Loucy (cell line): ENCODE measurements at regions not wholly inside any gene's neighbourhood (a gene's known extent, or its start where the extent isn't known, plus 50 kb on each side); places are given as distances from the start of the nearest gene placed in this dataset.

Source experiments
- H2AFZ ChIP-seq: fragments of 200-600 bp; sonication (generic); 2 replicates; pipeline ENCODE4 v1.6.0; 2016; ENCODE audit warnings: antibody characterized with exemption, mild to moderate bottlenecking, low read length, moderate library complexity
- H3F3A ChIP-seq: fragments of 200-600 bp; 2 replicates; pipeline ENCODE4 v1.6.0; 2016; ENCODE audit warnings: antibody characterized with exemption, low read depth, mild to moderate bottlenecking
- H3K27me3 ChIP-seq: fragments of 200-600 bp; sonication (generic); 2 replicates; pipeline ENCODE4 v1.6.1; 2014; ENCODE audit warnings: low read length, mild to moderate bottlenecking; ENCODE audit not compliant: insufficient read depth, poor library complexity, severe bottlenecking
- H3K36me3 ChIP-seq: fragments of 200-600 bp; sonication (generic); 2 replicates; pipeline ENCODE4 v1.6.1; 2016; ENCODE audit warnings: low read length; ENCODE audit not compliant: insufficient read depth
- H3K4me1 ChIP-seq: fragments of 200-600 bp; sonication (generic); 2 replicates; pipeline ENCODE4 v1.5.1; 2014; ENCODE audit warnings: low read length, mild to moderate bottlenecking; ENCODE audit not compliant: insufficient read depth, poor library complexity, severe bottlenecking
- H3K4me2 ChIP-seq: fragments of 200-600 bp; sonication (generic); 2 replicates; pipeline ENCODE4 v1.6.0; 2014; ENCODE audit warnings: antibody characterized with exemption, low read length, low read depth, mild to moderate bottlenecking; ENCODE audit not compliant: poor library complexity, severe bottlenecking
- H3K4me3 ChIP-seq: fragments of 200-600 bp; sonication (generic); 2 replicates; pipeline ENCODE4 v1.5.1; 2014; ENCODE audit warnings: low read length, mild to moderate bottlenecking, mixed read lengths; ENCODE audit not compliant: poor library complexity, severe bottlenecking
- H3K79me2 ChIP-seq: fragments of 200-600 bp; sonication (generic); 2 replicates; pipeline ENCODE4 v1.6.1; 2014; ENCODE audit warnings: low read length; ENCODE audit not compliant: insufficient read depth
- H3K9ac ChIP-seq: fragments of 200-600 bp; sonication (generic); 2 replicates; pipeline ENCODE4 v1.6.0; 2014; ENCODE audit warnings: mild to moderate bottlenecking, low read depth, low read length, moderate library complexity; ENCODE audit not compliant: poor library complexity, severe bottlenecking
- H3K9me2 ChIP-seq: fragments of 200-600 bp; sonication (generic); replicated peaks from 2 replicates; pipeline ENCODE4 v1.6.1; 2016; ENCODE audit warnings: low read depth, low read length, mixed read lengths
- H3K9me3 ChIP-seq: fragments of 200-600 bp; sonication (generic); 2 replicates; pipeline ENCODE4 v1.6.1; 2014; ENCODE audit warnings: mild to moderate bottlenecking, antibody characterized with exemption, low read length, low read depth; ENCODE audit not compliant: insufficient read depth
- H4K20me1 ChIP-seq: fragments of 200-600 bp; sonication (generic); 2 replicates; pipeline ENCODE4 v1.6.0; 2014; ENCODE audit warnings: antibody characterized with exemption, low read length, mild to moderate bottlenecking; ENCODE audit not compliant: insufficient read depth, poor library complexity, severe bottlenecking
- CTCF ChIP-seq: fragments of 200-600 bp; sonication (generic); conservative IDR thresholded peaks from 2 replicates; pipeline ENCODE4 v1.5.1; 2014; ENCODE audit warnings: mild to moderate bottlenecking, antibody characterized with exemption, low read length
- EZH2phosphoT487 ChIP-seq: fragments of 200-600 bp; IDR thresholded peaks from 2 replicates; pipeline ENCODE4 v1.6.1; 2018; ENCODE audit warnings: antibody characterized with exemption, mild to moderate bottlenecking, moderate library complexity, borderline replicate concordance

GRCh38 chr13:109630271-109630670 is 156.1 kb downstream of the IRS2 start:
- Histone ChIP-seq H3K4me3 (no peak overlapping the region), H3K9me3 (no peaks in the 10 kb centered on the region), H3K9me2 (no peaks in the 10 kb centered on the region), H3K79me2 (no peaks in the 10 kb centered on the region), H3K27me3 (no peaks in the 10 kb centered on the region), H3K9ac (no peak overlapping the region), H3F3A (no peaks in the 10 kb centered on the region), H2AFZ (no peak overlapping the region), H3K36me3 (no peaks in the 10 kb centered on the region), H4K20me1 (no peaks in the 10 kb centered on the region), H3K4me1 (no peaks in the 10 kb centered on the region), H3K4me2 (no peak overlapping the region)
- TF ChIP-seq CTCF (no peak), EZH2phosphoT487 (no peak)

- Histone ChIP-seq H4K20me1 (no peaks in the 10 kb centered on the region), H3K4me1 (no peaks in the 10 kb centered on the region), H3K79me2 (no peaks in the 10 kb centered on the region), H3F3A (no peaks in the 10 kb centered on the region), H3K4me3 (no peak overlapping the region), H3K27me3 (no peaks in the 10 kb centered on the region), H2AFZ (no peak overlapping the region), H3K36me3 (no peaks in the 10 kb centered on the region), H3K9me3 (no peaks in the 10 kb centered on the region), H3K4me2 (no peak overlapping the region), H3K9me2 (no peaks in the 10 kb centered on the region), H3K9ac (no peak overlapping the region)
- TF ChIP-seq CTCF: no peak
- TF ChIP-seq EZH2phosphoT487: no peak
Measured at GRCh38 chr13:109629737-109630136, 156.6 kb downstream of the IRS2 start.

- TF ChIP-seq CTCF: no peak
- TF ChIP-seq EZH2phosphoT487: no peak
- Histone ChIP-seq H4K20me1 (no peaks in the 10 kb centered on the region), H3K79me2 (no peaks in the 10 kb centered on the region), H3K4me3 (no peak overlapping the region), H3K27me3 (no peaks in the 10 kb centered on the region), H3K4me1 (no peaks in the 10 kb centered on the region), H2AFZ (no peak overlapping the region), H3K36me3 (no peaks in the 10 kb centered on the region), H3K4me2 (no peak overlapping the region), H3K9me2 (no peaks in the 10 kb centered on the region), H3F3A (no peaks in the 10 kb centered on the region), H3K9me3 (no peaks in the 10 kb centered on the region), H3K9ac (no peak overlapping the region)
Measured at GRCh38 chr13:109628251-109628699, 158.1 kb downstream of the IRS2 start.
